GM19372 (cell line): ENCODE measurements at regions not wholly inside any gene's neighbourhood (a gene's known extent, or its start where the extent isn't known, plus 50 kb on each side); places are given as distances from the start of the nearest gene placed in this dataset.
"Not testable (repeated sequence)": the region's sequence is repeated elsewhere in the genome, so short reads cannot be mapped to it uniquely, and the experiment has no call there.

ENCODE experiments used
- ATAC-seq: cut with Tn5 transposase; IDR thresholded peaks from one replicate; pipeline ENCODE4 v1.9.1; 2021; ENCODE audit warnings: mild to moderate bottlenecking, low read depth, moderate library complexity; ENCODE audit not compliant: unreplicated experiment

- ATAC-seq: no peak
These were observed 164.8 kb upstream of the CDIN1 start for GRCh38 chr15:36414670-36415069.

- ATAC-seq: no peak
These were observed 163.8 kb upstream of the CDIN1 start for GRCh38 chr15:36415643-36416042.

- no peak for ATAC-seq
These were observed 156.8 kb upstream of the CDIN1 start for GRCh38 chr15:36422631-36423030.

GRCh38 chr15:36426691-36427090, 152.7 kb upstream of the CDIN1 start:
- ATAC-seq: no peak

- ATAC-seq: no peak
These were observed 151.2 kb upstream of the CDIN1 start for GRCh38 chr15:36428102-36428845.

- no peak for ATAC-seq
These were observed 149.7 kb upstream of the CDIN1 start for GRCh38 chr15:36429707-36430106.

- ATAC-seq: no peak
These were observed 149.1 kb upstream of the CDIN1 start for GRCh38 chr15:36430280-36430679.

GRCh38 chr15:36430726-36431265, 148.6 kb upstream of the CDIN1 start:
- ATAC-seq: no peak

- ATAC-seq: no peak
These were observed 147.3 kb upstream of the CDIN1 start for GRCh38 chr15:36432161-36432560.

- ATAC-seq: no peak
These were observed 145.2 kb upstream of the CDIN1 start for GRCh38 chr15:36434177-36434576.

- no peak for ATAC-seq
These were observed 140.9 kb upstream of the CDIN1 start for GRCh38 chr15:36438499-36438898.

GRCh38 chr15:36447373-36447772, 132.1 kb upstream of the CDIN1 start:
- ATAC-seq: no peak

GRCh38 chr15:36448418-36448817, 131.0 kb upstream of the CDIN1 start:
- ATAC-seq: no peak

- ATAC-seq: no peak
These were observed 130.3 kb upstream of the CDIN1 start for GRCh38 chr15:36449084-36449661.

GRCh38 chr15:36449662-36450145, 129.7 kb upstream of the CDIN1 start:
- no peak for ATAC-seq

- not testable (repeated sequence) for ATAC-seq
These were observed 125.2 kb upstream of the CDIN1 start for GRCh38 chr15:36454244-36454643.

- ATAC-seq: no peak
These were observed 121.0 kb upstream of the CDIN1 start for GRCh38 chr15:36458411-36458810.

GRCh38 chr15:36465304-36465703, 114.1 kb upstream of the CDIN1 start:
- no peak for ATAC-seq

GRCh38 chr15:36468746-36469145, 110.7 kb upstream of the CDIN1 start:
- no peak for ATAC-seq

GRCh38 chr15:36469311-36469966, 110.0 kb upstream of the CDIN1 start:
- no peak for ATAC-seq

- no peak for ATAC-seq
These were observed 106.8 kb upstream of the CDIN1 start for GRCh38 chr15:36472672-36473071.
